Thyroid gland (tissue), 4 donors: ENCODE measurements at regions not wholly inside any gene's neighbourhood (a gene's known extent, or its start where the extent isn't known, plus 50 kb on each side); places are given as distances from the start of the nearest gene placed in this dataset.

Experiments used
- DNase-seq, 2 donors: peaks; one replicate each; pipeline ENCODE4 v3.0.0-alpha.2; 2019
- H3K27ac ChIP-seq, 3 donors: fragments of 200-600 bp; sonication (generic); 1 replicate in 2 of 3; 2 replicates in 1 of 3; pipeline ENCODE4 v1.5.1; 2016 to 2019; ENCODE audit warnings: mild to moderate bottlenecking in 1 of 3, moderate library complexity in 1 of 3
- H3K27me3 ChIP-seq: fragments of 200-600 bp; sonication (generic); one replicate; pipeline ENCODE4 v1.5.1; 2019
- H3K36me3 ChIP-seq, 2 donors: fragments of 200-600 bp; sonication (generic); one replicate each; pipeline ENCODE4 v1.5.1; 2016 to 2019
- H3K4me1 ChIP-seq, 2 donors: fragments of 200-600 bp; sonication (generic); one replicate each; pipeline ENCODE4 v1.5.1; 2017 to 2019
- H3K4me3 ChIP-seq, 3 donors: fragments of 200-600 bp; sonication (generic); replicated peaks in 1 of 3; 1 replicate in 2 of 3; 2 replicates in 1 of 3; pipeline ENCODE4 v1.5.1; 2016; ENCODE audit warnings: mild to moderate bottlenecking in 1 of 3
- H3K9me3 ChIP-seq: fragments of 200-600 bp; sonication (generic); one replicate; pipeline ENCODE4 v1.5.1; 2017
- POLR2A ChIP-seq, 2 donors: fragments of 450-650 bp; IDR thresholded peaks; one replicate each; pipeline ENCODE4 v1.6.1; 2017; ENCODE audit warnings: antibody characterized with exemption in 2 of 2, mild to moderate bottlenecking in 2 of 2, moderate library complexity in 1 of 2
- WGBS, 2 donors: methylation state at CpG; one replicate each; pipeline ENCODE4 v1.1.5; 2017; 5-methylcytosine and 5-hydroxymethylcytosine counted together
- intact Hi-C: fragments of 100-400 bp; cut with DNase I; formaldehyde crosslinking; loops from one replicate; pipeline ENCODE4 v1.15.1; 2023
- TF ChIP-seq, protein P1 (sequence below), 6 experiments: fragments of 200-600 bp in 3 of 6; fragments of 450-650 bp in 3 of 6; sonication (generic) in 3 of 6; IDR thresholded peaks; one replicate each; pipeline ENCODE4 v1.5.1; 2016 to 2019; ENCODE audit warnings: antibody characterized with exemption in 6 of 6, mild to moderate bottlenecking in 2 of 6, inconsistent platforms in 1 of 6, moderate library complexity in 1 of 6

DNA sequence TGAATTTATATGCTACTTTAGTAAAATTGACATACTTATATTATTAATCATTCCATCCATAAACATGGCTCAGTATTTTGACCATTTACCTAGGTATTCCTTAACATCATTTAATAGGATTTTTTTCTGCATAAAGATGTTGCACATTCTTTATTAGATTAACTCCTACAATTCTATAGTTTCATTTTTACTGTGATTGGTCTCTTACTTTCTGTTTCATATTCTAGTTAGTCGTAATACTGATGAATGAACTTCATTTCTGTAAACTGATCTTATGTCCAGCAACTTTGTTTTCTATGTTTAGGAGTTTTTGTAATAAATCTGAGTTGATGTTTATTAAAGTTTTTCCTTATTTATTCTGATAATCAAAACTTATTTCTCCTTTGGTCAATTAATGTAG, 278.2 kb upstream of the CXXC4 start:
- Histone ChIP-seq H3K4me3 (no peak overlapping the region), H3K27ac (no peak overlapping the region), H3K4me1 (no peaks in the 10 kb centered on the region), H3K9me3 (no peaks in the 10 kb centered on the region), H3K27me3 (no peaks in the 10 kb centered on the region), H3K36me3 (no peaks in the 10 kb centered on the region)
- intact Hi-C loops, result no loop called here
- no peak for TF ChIP-seq POLR2A (IDR thresholded peaks at IDR 0.05)
- TF ChIP-seq, protein P1, sequence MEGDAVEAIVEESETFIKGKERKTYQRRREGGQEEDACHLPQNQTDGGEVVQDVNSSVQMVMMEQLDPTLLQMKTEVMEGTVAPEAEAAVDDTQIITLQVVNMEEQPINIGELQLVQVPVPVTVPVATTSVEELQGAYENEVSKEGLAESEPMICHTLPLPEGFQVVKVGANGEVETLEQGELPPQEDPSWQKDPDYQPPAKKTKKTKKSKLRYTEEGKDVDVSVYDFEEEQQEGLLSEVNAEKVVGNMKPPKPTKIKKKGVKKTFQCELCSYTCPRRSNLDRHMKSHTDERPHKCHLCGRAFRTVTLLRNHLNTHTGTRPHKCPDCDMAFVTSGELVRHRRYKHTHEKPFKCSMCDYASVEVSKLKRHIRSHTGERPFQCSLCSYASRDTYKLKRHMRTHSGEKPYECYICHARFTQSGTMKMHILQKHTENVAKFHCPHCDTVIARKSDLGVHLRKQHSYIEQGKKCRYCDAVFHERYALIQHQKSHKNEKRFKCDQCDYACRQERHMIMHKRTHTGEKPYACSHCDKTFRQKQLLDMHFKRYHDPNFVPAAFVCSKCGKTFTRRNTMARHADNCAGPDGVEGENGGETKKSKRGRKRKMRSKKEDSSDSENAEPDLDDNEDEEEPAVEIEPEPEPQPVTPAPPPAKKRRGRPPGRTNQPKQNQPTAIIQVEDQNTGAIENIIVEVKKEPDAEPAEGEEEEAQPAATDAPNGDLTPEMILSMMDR (IDR thresholded peaks at IDR 0.05), result no peak
- DNase-seq, result no peak
- 71 to 78% methylated on average over 1 of the region's 1 CpG for WGBS, 2 donors

DNA sequence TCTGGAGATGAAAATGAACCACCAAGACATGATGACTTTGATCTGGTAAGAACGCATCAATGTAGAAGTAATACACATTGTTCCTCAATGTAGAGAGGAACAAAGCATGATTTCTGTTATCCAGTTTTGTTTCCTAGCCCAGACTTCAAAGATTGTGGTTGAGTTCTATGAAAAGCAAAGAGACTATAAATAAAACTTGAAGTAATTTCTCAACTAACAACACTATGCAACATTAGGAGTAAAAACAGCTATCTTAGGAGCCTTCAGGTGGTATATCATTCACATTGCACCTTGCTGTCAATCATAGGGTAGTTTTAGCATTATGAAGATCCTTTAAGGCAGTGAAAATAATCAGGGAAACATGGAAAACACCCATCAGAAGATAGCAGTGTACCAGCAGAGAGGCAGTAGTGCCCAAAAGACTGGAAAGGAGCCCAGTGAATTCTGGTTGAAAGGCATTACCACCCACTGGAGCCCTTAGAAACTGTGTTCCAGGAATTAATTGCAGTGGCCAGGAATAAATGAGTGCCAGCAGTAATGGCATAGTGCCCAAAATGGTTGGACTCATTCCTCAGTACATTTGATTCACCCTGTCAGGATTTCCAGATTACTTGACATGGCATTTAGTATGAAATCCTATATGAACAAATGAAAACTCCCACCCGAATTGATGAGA, 300.7 kb upstream of the CXXC4 start:
- Histone ChIP-seq H3K4me1 (no peaks in the 10 kb centered on the region), H3K9me3 (no peaks in the 10 kb centered on the region), H3K4me3 (no peak overlapping the region), H3K36me3 (no peaks in the 10 kb centered on the region), H3K27ac (no peak overlapping the region), H3K27me3 (no peaks in the 10 kb centered on the region)
- intact Hi-C loops, result no loop called here
- 47 to 65% methylated on average over 2 of the region's 2 CpGs for WGBS, 2 donors
- DNase-seq, result no peak
- TF ChIP-seq, protein P1 (IDR thresholded peaks at IDR 0.05), result no peak

DNA sequence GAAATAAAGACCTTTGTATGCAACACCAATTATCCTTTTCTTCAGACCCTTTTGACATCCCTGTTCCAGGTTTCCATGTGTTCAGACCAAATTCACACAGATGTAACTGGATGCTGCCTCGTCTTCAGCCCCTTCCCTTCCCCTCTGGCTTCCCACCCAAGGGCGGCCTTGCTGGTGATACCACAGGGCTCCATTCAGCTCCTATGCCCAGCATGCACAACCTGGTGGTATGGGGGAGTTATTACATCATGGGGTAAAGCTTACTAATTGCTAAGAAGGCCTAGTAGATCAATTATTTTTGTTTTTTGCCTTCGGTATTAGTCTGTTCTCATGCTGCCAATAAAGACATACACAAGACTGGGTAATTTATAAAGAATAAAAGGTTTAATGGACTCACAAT, 317.0 kb upstream of the CXXC4 start:
- Histone ChIP-seq H3K9me3 (no peaks in the 10 kb centered on the region), H3K27ac (no peak overlapping the region), H3K27me3 (no peaks in the 10 kb centered on the region), H3K4me3 (no peak overlapping the region), H3K36me3 (no peaks in the 10 kb centered on the region), H3K4me1 (no peaks in the 10 kb centered on the region)
- intact Hi-C loops, result no loop called here
- DNase-seq, result no peak
- TF ChIP-seq POLR2A (IDR thresholded peaks at IDR 0.05), result no peak
- TF ChIP-seq, protein P1 (IDR thresholded peaks at IDR 0.05), result no peak
- WGBS, 2 donors, result 90 to 92% methylated on average over 3 of the region's 3 CpGs

DNA sequence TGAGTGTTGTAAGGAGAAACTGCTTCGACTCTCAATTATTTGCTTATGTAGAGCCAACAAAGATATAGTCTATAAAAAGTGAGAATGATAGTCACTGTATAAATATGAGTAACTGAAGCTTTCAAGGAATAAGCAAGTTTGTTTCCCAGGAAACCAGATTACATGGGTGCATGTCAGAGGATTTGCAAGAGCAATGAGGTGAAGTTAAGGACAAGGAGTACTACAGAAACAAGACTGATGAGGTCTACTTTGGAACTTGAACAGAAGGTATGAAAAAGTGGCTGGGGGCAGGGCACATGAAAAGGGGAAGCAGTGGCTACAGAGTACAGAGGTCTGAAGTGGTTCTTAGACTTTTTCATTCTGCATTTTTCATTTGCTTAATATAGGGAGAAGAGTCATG, 321.0 kb upstream of the CXXC4 start:
- Histone ChIP-seq H3K9me3 (no peaks in the 10 kb centered on the region), H3K4me1 (no peaks in the 10 kb centered on the region), H3K4me3 (no peak overlapping the region), H3K27me3 (no peaks in the 10 kb centered on the region), H3K27ac (no peak overlapping the region), H3K36me3 (no peaks in the 10 kb centered on the region)
- 40 to 56% methylated on average over 1 of the region's 1 CpG for WGBS, 2 donors
- no peak for TF ChIP-seq POLR2A (IDR thresholded peaks at IDR 0.05)
- TF ChIP-seq, protein P1 (IDR thresholded peaks at IDR 0.05), result no peak
- intact Hi-C loops, result no loop called here
- DNase-seq, result peak; percentile 70 to 76

DNA sequence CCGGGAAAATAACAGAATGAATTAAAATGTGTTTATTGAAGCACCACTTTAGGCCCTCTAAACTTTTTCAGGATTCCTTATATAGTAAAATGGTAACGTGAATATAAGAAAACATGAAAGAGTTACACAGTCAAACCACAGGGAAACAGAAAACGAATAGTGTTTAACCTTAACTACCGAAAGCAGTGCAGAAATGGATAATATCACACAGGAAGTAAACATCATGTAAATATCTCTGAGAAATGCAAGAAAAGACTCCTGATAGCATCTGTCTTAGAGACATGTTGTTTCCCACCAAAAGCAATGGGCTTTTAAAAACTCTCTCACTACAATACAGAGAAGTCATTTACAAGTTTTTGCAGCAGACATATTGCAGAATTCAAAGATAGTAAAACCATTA, 323.9 kb upstream of the CXXC4 start:
- no peaks in the 10 kb centered on the region for H3K36me3 ChIP-seq
- no peak overlapping the region for H3K27ac ChIP-seq
- no peaks in the 10 kb centered on the region for H3K9me3 ChIP-seq
- intact Hi-C loops, result no loop called here
- no peaks in the 10 kb centered on the region for H3K27me3 ChIP-seq
- TF ChIP-seq, protein P1 (IDR thresholded peaks at IDR 0.05), result no peak
- whole genome bisulfite sequencing, 2 donors, result 82 to 87% methylated on average over 4 of the region's 4 CpGs
- H3K4me3 ChIP-seq, result no peak overlapping the region
- no peaks in the 10 kb centered on the region for H3K4me1 ChIP-seq
- DNase-seq, result no peak
